ENCODE measurements at regions not wholly inside any gene's neighbourhood (a gene's known extent, or its start where the extent isn't known, plus 50 kb on each side); places are given as distances from the start of the nearest gene placed in this dataset.
"Not testable (repeated sequence)": the region's sequence is repeated elsewhere in the genome, so short reads cannot be mapped to it uniquely, and the experiment has no call there.

GRCh38 chr2:240240017-240240734, 99.7 kb upstream of the OTOS start:
- DNase-seq (ENCODE audit: low read depth in 2 of 2): no peak

GRCh38 chr2:240240781-240241180, 100.3 kb upstream of the OTOS start:
- no peak for DNase-seq (ENCODE audit: low read depth in 2 of 2)

GRCh38 chr2:240241572-240241971, 101.1 kb upstream of the OTOS start:
- no peak for DNase-seq (ENCODE audit: low read depth in 2 of 2)

GRCh38 chr2:240243049-240243448, 102.6 kb upstream of the OTOS start:
- DNase-seq (ENCODE audit: low read depth in 2 of 2): not testable (repeated sequence)

GRCh38 chr2:240244543-240244942, 104.1 kb upstream of the OTOS start:
- DNase-seq (ENCODE audit: low read depth in 2 of 2): no peak

- no peak for DNase-seq (ENCODE audit: low read depth in 2 of 2)
Measured at GRCh38 chr2:240245184-240245583, 104.7 kb upstream of the OTOS start.

- DNase-seq (ENCODE audit: low read depth in 2 of 2): no peak
Measured at GRCh38 chr2:240245706-240246105, 105.2 kb upstream of the OTOS start.

- no peak for DNase-seq (ENCODE audit: low read depth in 2 of 2)
Measured at GRCh38 chr2:240246173-240246820, 105.8 kb upstream of the OTOS start.

GRCh38 chr2:240247241-240247867, 106.9 kb upstream of the OTOS start:
- DNase-seq (ENCODE audit: low read depth in 2 of 2): no peak

GRCh38 chr2:240247868-240248720, 107.6 kb upstream of the OTOS start:
- no peak for DNase-seq (ENCODE audit: low read depth in 2 of 2)

- DNase-seq (ENCODE audit: low read depth in 2 of 2): no peak
Measured at GRCh38 chr2:240248721-240249422, 108.4 kb upstream of the OTOS start.

- DNase-seq (ENCODE audit: low read depth in 2 of 2): no peak
Measured at GRCh38 chr2:240249423-240250149, 109.1 kb upstream of the OTOS start.

- no peak for DNase-seq (ENCODE audit: low read depth in 2 of 2)
Measured at GRCh38 chr2:240250150-240250984, 109.9 kb upstream of the OTOS start.

GRCh38 chr2:240250985-240251847, 110.8 kb upstream of the OTOS start:
- no peak for DNase-seq (ENCODE audit: low read depth in 2 of 2)

GRCh38 chr2:240251848-240252190, 111.4 kb upstream of the OTOS start:
- no peak for DNase-seq (ENCODE audit: low read depth in 2 of 2)

GRCh38 chr2:240252191-240252871, 111.9 kb upstream of the OTOS start:
- DNase-seq (ENCODE audit: low read depth in 2 of 2): no peak

- no peak for DNase-seq (ENCODE audit: low read depth in 2 of 2)
Measured at GRCh38 chr2:240252872-240253511, 112.5 kb upstream of the OTOS start.

GRCh38 chr2:240253583-240254145, 113.2 kb upstream of the OTOS start:
- DNase-seq (ENCODE audit: low read depth in 2 of 2): no peak
